Glomerular endothelial cell (primary cell): ENCODE measurements at regions not wholly inside any gene's neighbourhood (a gene's known extent, or its start where the extent isn't known, plus 50 kb on each side); places are given as distances from the start of the nearest gene placed in this dataset.
"Not testable (repeated sequence)": the region's sequence is repeated elsewhere in the genome, so short reads cannot be mapped to it uniquely, and the experiment has no call there.

ENCODE experiments used
- DNase-seq: peaks from one replicate; pipeline ENCODE4 v3.0.0-alpha.2; 2011; ENCODE audit warnings: low read depth, low spot score; ENCODE audit errors: extremely low read depth

DNA sequence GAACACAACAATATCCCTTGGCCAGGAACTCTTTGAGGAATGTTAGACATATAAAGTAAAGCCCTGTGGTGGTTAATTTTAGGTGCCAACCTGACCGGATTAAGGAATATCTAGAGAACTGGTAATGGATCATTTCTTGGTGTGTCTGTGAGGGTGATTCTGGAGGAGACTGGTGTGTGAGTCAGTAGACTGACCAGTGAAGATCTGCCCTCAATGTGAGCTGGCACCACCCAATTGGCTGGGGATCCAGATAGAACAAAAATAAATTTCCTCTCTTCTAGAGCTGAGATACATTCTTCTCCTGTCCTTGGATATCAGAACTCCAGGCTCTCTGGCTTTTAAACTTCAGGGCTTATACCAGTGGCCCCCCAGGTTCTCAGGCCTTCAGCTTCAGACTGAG, 56.2 kb upstream of the TNPO1 start:
- DNase-seq = no peak

GRCh38 chr5:72752909-72753308, 63.6 kb upstream of the TNPO1 start:
- no peak for DNase-seq

- DNase-seq = no peak
These were observed 67.0 kb upstream of the TNPO1 start for GRCh38 chr5:72749362-72749997.

GRCh38 chr5:72747826-72748225, 68.6 kb upstream of the TNPO1 start:
- no peak for DNase-seq

DNA sequence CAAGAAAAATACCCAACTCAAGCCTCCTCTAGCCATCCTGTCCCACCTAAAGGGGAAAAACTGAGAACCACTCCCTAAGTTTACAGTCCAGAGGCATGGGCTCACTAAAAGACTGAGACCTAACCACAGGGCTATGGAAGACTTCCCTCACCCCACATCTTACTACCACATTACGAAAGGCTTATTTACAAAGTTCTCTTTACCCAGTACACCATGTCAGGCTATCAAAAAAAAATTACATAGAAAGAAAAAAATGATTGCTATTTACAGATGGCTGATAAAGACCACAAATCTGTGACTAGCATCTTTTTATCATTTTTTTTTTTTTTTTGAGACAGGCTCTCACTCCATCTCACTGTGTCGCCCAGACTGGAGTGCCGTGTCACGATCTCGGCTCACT, 69.7 kb upstream of the TNPO1 start:
- no peak for DNase-seq

DNA sequence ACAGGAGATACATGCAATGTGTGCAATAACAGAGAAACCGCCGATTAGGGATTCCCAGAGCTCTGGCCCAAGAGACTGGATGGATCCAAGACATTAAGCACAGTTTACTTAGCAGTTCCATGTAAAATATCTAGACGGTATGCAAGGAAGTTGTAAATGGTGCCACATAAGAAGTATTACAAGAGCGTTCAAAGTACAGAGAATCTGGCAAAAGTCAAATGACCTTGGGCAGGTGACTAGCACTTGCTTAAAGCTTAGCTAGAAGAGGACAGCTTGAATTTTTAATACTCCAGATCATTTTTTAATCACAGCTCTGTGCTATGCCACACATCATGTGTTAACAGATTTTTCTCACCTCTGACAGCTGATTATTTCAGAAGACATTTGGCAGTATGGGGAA, 72.3 kb upstream of the TNPO1 start:
- DNase-seq = no peak

DNA sequence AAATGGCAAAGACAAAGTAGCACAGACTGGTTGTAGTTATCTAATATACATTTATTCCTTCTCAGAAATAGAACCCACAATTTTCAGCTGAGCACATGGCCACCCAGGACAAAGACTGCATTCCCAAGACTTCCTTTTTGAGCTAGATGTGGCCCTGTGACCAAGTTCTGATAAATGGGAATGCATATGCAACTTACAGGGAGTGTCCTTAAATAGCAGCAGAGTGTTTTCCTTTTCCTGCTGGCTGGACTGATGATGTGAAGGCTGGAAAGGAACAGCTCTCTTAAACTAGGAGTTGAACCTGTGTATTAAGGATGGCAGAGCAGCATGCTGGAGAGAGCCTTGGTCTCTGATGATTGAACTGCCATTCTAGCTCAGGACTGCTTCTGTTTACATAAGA, 74.7 kb upstream of the TNPO1 start:
- DNase-seq = no peak

DNA sequence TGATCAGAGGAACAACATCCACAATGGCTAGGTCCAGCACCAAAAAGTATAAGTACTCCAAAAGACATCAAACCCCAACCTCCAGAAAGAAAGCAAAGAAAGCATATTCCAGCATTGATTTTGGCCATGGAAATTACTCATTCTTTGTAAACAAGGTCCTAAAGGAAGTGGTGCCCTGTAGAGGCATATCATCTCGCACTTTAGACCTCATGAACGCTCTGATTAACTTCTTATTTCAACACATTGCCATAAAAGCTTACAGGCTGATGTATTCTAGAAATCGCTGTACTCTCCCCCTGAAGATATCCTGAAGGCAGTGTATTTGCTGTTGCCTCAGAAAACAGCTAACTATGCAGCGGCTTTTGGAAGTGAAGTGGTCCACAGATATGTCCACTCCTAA, 82.7 kb upstream of the TNPO1 start:
- DNase-seq = no peak

DNA sequence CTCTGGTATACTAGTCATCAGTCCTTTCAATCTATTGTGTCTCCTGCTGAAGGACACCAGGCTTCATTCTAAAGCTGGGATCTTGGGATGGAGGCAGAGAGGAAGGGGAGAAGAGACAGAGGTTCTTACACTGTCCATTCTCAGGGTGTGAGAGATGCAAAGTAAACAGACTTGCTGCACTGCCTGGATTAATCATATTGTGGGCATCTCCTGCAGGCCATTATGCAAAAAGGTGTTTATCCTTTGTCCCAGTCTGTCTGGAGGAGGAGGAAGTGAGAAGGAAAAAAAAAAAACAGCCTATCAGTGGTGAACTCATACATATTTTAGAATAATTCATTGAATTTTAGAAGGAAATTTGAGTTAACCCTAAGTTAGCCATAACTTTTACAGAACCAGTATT, 92.9 kb upstream of the TNPO1 start:
- no peak for DNase-seq

- DNase-seq = no peak
These were observed 93.5 kb upstream of the TNPO1 start for GRCh38 chr5:72722792-72723452.

DNA sequence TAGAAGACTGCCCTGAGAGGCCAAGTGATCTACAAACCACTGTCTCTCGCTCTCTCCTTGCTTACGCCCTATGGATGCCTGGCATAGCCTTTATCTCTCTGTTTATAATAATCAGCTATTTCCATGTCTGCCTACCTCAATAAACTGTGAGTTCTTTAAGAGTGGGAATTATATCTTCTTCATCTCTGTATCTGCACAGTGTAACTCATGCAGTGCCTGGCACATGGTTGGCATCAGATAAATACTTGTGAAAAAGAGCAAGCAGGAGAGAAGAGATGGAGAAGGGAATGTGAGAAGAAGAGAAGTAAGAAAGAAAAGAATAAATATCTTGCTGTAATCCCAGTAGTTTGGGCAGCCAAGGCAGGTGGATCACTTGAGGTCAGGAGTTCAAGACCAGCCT, 94.6 kb upstream of the TNPO1 start:
- no peak for DNase-seq

- DNase-seq = no peak
These were observed 96.3 kb upstream of the TNPO1 start for GRCh38 chr5:72720205-72720604.

- no peak for DNase-seq
These were observed 105.1 kb upstream of the TNPO1 start for GRCh38 chr5:72711351-72711750.

GRCh38 chr5:72709341-72709740, 107.1 kb upstream of the TNPO1 start:
- no peak for DNase-seq

GRCh38 chr5:72705178-72705577, 111.3 kb upstream of the TNPO1 start:
- no peak for DNase-seq

DNA sequence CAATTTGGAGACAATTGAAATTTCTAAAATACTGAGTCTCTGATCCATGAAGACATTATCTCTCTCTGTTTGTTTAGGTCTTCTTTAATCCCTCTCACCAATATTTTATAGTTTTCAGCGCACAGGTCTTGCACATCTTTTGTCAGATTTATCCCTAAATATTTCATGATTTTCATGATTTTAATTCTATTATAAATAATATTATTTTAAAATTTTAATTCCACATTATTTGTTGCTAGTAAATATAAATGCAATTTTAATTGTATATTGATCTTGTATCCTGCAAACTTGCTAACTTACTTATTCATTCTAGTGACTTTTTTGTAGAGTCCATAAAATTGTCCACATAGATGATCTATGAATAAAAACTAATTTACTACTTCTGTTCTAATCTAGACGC, 112.6 kb upstream of the TNPO1 start:
- no peak for DNase-seq

DNA sequence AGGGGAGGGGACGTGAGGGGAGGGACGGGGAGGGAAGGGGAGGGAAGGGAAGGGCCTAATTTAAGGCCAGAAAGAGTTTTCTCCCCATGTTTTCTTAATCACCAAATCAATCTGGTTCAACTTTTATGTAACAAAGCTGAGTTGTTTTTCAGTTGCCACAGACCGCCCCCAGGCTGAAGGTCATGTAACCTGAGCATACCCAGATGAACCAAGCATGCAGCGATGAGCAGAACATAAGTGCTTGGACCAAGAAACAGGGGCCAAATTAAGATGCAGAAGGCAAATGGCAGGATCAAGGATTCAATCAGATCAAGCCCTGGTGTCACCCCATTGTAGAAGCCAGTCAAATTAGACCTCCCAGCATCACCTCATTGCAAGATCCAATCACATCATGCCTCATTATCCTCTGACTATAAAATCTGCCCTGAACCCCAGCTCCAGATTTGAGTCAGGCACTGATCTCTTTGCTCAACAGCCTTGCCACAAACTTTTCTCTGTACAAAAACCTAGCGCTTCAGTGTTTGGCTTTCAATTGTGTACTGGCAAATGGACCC, 113.5 kb upstream of the TNPO1 start:
- DNase-seq = no peak

GRCh38 chr5:72702105-72702504, 114.4 kb upstream of the TNPO1 start:
- not testable (repeated sequence) for DNase-seq

DNA sequence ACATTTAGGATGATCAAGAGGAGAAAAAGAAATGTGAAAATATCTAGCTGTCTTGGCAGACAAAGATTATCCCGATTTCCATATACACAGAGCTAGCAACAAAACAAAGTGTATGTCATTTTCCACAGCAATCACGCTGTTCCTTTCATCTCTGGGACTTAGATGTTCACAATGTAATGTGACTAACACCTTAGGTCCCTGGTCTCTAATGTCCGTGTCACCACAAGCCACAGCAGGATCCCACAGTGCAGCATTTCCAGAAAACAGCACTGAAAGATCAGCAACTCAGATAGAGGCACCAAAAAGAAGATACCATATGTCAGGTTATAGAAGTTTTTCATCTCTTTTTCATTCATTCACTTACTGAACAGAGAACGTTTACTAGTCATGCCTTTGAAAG, 118.0 kb upstream of the TNPO1 start:
- DNase-seq = no peak

GRCh38 chr5:72697622-72698021, 118.8 kb upstream of the TNPO1 start:
- no peak for DNase-seq

GRCh38 chr5:72695659-72696058, 120.8 kb upstream of the TNPO1 start:
- DNase-seq = no peak

DNA sequence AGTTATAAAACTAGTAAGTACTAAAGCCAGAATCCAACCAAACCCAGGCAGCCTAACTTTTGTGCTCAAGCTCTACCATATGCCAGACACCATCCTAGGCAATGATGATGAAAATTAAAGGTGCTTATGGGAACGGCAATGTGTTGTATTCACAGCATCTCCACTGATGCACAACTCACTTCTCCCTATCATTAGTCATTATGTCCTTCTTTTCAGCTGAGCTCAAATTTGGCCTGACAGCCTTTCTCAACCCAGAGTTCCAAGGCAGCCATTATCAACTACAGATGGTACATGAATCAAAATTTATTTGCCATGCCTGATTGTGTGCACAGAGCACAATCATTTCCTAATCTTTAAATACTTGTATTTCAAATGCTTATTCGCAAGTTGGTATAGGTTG, 121.6 kb upstream of the TNPO1 start:
- no peak for DNase-seq
